GM18508 (cell line): ENCODE measurements at regions not wholly inside any gene's neighbourhood (a gene's known extent, or its start where the extent isn't known, plus 50 kb on each side); places are given as distances from the start of the nearest gene placed in this dataset.
"Not testable (repeated sequence)": the region's sequence is repeated elsewhere in the genome, so short reads cannot be mapped to it uniquely, and the experiment has no call there.

Source experiments
- ATAC-seq: cut with Tn5 transposase; IDR thresholded peaks from one replicate; pipeline ENCODE4 v1.9.1; 2021; ENCODE audit warnings: moderate number of reproducible peaks; ENCODE audit not compliant: insufficient read depth, unreplicated experiment

GRCh38 chr5:6125781-6126180 is 252.6 kb downstream of the MED10 start:
- no peak for ATAC-seq

- ATAC-seq, result no peak
Observed at GRCh38 chr5:6118691-6119090, 259.7 kb downstream of the MED10 start.

- no peak for ATAC-seq
Observed at GRCh38 chr5:6117212-6117611, 261.1 kb downstream of the MED10 start.

- ATAC-seq, result no peak
Observed at GRCh38 chr5:6115852-6116251, 262.5 kb downstream of the MED10 start.

GRCh38 chr5:6112538-6112937 is 265.8 kb downstream of the MED10 start:
- no peak for ATAC-seq

GRCh38 chr5:6112125-6112524 is 266.2 kb downstream of the MED10 start:
- ATAC-seq, result no peak

- no peak for ATAC-seq
Observed at GRCh38 chr5:6111131-6111530, 267.2 kb downstream of the MED10 start.

- ATAC-seq, result no peak
Observed at GRCh38 chr5:6110441-6111005, 267.8 kb downstream of the MED10 start.

GRCh38 chr5:6108981-6109825 is 269.1 kb downstream of the MED10 start:
- no peak for ATAC-seq

GRCh38 chr5:6108540-6108848 is 269.9 kb downstream of the MED10 start:
- ATAC-seq, result no peak

GRCh38 chr5:6107675-6108539 is 270.4 kb downstream of the MED10 start:
- no peak for ATAC-seq

GRCh38 chr5:6106756-6107155 is 271.6 kb downstream of the MED10 start:
- ATAC-seq, result no peak

GRCh38 chr5:6105320-6105719 is 273.0 kb downstream of the MED10 start:
- no peak for ATAC-seq

GRCh38 chr5:6096101-6096500 is 282.2 kb downstream of the MED10 start:
- no peak for ATAC-seq

- not testable (repeated sequence) for ATAC-seq
Observed at GRCh38 chr5:6094180-6094579, 284.2 kb downstream of the MED10 start.

- no peak for ATAC-seq
Observed at GRCh38 chr5:6090838-6091237, 287.5 kb downstream of the MED10 start.

GRCh38 chr5:6090079-6090654 is 288.2 kb downstream of the MED10 start:
- no peak for ATAC-seq

- ATAC-seq, result no peak
Observed at GRCh38 chr5:6088706-6089105, 289.6 kb downstream of the MED10 start.

- ATAC-seq, result no peak
Observed at GRCh38 chr5:6087576-6087975, 290.8 kb downstream of the MED10 start.

- no peak for ATAC-seq
Observed at GRCh38 chr5:6086871-6087270, 291.5 kb downstream of the MED10 start.

GRCh38 chr5:6085341-6085860 is 292.9 kb downstream of the MED10 start:
- ATAC-seq, result no peak
